ENCODE measurements at regions not wholly inside any gene's neighbourhood (a gene's known extent, or its start where the extent isn't known, plus 50 kb on each side); places are given as distances from the start of the nearest gene placed in this dataset.

DNA sequence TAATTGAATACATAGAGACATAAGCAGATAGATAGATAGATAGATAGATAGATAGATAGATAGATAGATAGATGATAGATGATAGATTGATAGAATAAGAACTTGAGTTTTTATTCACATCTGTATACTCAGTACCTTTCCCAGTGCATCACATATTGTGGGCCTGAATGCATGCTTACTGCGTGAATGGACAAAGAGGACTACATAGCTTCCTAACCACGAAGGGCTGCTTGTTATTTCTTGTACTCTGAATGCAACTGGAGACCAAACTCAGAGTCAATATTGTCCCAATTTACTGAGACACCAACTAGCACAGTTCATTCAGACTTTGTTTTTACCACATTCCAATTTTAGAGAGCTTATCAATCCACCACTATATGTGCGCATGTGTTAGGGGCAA lies 422.9 kb upstream of the GRM7 start:
- Histone ChIP-seq H3K27ac (no peak overlapping the region), H3K4me3 (no peak overlapping the region), H3K27me3 (no peaks in the 10 kb centered on the region), H3K9me3 (no peaks in the 10 kb centered on the region), H3K36me3 (ENCODE audit: low read depth, missing control alignments) (no peaks in the 10 kb centered on the region), H3K4me1 (no peaks in the 10 kb centered on the region)
- 85 to 90% methylated on average over 3 of the region's 3 CpGs for WGBS, 2 donors
- intact Hi-C loops (cut with DNase I; ENCODE audit: low total_unique reads), result no loop called here
- TF ChIP-seq POLR2A (IDR thresholded peaks at IDR 0.05), result no peak
- TF ChIP-seq, protein P1, sequence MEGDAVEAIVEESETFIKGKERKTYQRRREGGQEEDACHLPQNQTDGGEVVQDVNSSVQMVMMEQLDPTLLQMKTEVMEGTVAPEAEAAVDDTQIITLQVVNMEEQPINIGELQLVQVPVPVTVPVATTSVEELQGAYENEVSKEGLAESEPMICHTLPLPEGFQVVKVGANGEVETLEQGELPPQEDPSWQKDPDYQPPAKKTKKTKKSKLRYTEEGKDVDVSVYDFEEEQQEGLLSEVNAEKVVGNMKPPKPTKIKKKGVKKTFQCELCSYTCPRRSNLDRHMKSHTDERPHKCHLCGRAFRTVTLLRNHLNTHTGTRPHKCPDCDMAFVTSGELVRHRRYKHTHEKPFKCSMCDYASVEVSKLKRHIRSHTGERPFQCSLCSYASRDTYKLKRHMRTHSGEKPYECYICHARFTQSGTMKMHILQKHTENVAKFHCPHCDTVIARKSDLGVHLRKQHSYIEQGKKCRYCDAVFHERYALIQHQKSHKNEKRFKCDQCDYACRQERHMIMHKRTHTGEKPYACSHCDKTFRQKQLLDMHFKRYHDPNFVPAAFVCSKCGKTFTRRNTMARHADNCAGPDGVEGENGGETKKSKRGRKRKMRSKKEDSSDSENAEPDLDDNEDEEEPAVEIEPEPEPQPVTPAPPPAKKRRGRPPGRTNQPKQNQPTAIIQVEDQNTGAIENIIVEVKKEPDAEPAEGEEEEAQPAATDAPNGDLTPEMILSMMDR (IDR thresholded peaks at IDR 0.05), result no peak
- no peak for DNase-seq

DNA sequence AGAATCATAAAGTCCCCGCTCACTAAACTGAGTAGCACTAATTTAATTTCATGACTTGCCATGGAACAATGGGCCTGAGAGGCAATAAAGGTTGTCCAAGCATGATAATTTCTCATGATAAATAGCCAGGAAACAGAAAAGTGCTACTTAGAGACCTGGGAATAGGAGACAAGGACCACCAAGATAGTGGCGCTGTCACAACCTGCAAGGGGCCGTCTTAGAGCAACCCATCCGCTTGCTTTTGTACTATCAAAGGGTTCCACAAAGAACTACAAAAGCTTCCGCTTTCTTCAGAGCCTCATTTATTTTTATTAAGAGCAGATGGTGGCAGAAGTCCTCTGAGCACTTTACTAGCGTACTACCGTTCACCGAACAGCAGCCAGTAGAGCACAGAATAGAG lies 421.7 kb upstream of the GRM7 start:
- WGBS, 2 donors, result 76 to 81% methylated on average over 8 of the region's 8 CpGs
- Histone ChIP-seq H3K9me3 (no peaks in the 10 kb centered on the region), H3K27me3 (no peaks in the 10 kb centered on the region), H3K36me3 (ENCODE audit: low read depth, missing control alignments) (no peaks in the 10 kb centered on the region), H3K4me3 (no peak overlapping the region), H3K4me1 (no peaks in the 10 kb centered on the region), H3K27ac (no peak overlapping the region)
- intact Hi-C loops (cut with DNase I; ENCODE audit: low total_unique reads), result no loop called here
- no peak for DNase-seq
- TF ChIP-seq, protein P1 (IDR thresholded peaks at IDR 0.05), result no peak
- TF ChIP-seq POLR2A (IDR thresholded peaks at IDR 0.05), result no peak

DNA sequence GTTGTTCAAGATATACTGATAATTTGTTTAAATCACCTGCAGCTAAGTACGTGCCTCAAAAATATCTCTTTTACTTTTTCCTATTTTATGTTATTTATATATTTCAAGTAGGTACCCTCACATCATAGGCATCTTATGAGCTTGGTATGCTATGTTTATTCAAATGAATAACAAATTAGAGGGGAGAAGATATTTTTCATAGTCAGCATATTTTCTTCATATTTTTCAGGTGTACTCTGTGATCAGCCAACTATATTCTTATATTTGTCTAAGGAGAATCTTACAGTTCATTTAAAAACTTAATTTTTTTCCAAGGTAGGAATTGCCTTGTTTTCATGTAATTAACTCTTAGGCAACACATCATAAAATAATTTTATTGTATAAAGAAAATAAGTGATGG lies 421.1 kb upstream of the GRM7 start:
- no peak for DNase-seq
- Histone ChIP-seq H3K4me3 (no peak overlapping the region), H3K36me3 (ENCODE audit: low read depth, missing control alignments) (no peaks in the 10 kb centered on the region), H3K27ac (no peak overlapping the region), H3K4me1 (no peaks in the 10 kb centered on the region), H3K27me3 (no peaks in the 10 kb centered on the region), H3K9me3 (no peaks in the 10 kb centered on the region)
- intact Hi-C loops (cut with DNase I; ENCODE audit: low total_unique reads), result no loop called here
- TF ChIP-seq POLR2A (IDR thresholded peaks at IDR 0.05), result no peak
- TF ChIP-seq, protein P1 (IDR thresholded peaks at IDR 0.05), result no peak
- WGBS, 2 donors, result 88 to 93% methylated on average over 1 of the region's 1 CpG

- Histone ChIP-seq H3K27ac (no peak overlapping the region), H3K4me3 (no peak overlapping the region), H3K4me1 (no peaks in the 10 kb centered on the region), H3K36me3 (ENCODE audit: low read depth, missing control alignments) (no peaks in the 10 kb centered on the region), H3K9me3 (no peaks in the 10 kb centered on the region), H3K27me3 (no peaks in the 10 kb centered on the region)
- DNase-seq, result no peak
- 94% methylated on average over 1 of the region's 1 CpG; no CpG with 5 or more reads in 1 of the 2 donors for WGBS, 2 donors
- no peak for TF ChIP-seq POLR2A (IDR thresholded peaks at IDR 0.05)
- intact Hi-C loops (cut with DNase I; ENCODE audit: low total_unique reads), result no loop called here
Observed at GRCh38 chr3:6444888-6445658, 415.8 kb upstream of the GRM7 start.

DNA sequence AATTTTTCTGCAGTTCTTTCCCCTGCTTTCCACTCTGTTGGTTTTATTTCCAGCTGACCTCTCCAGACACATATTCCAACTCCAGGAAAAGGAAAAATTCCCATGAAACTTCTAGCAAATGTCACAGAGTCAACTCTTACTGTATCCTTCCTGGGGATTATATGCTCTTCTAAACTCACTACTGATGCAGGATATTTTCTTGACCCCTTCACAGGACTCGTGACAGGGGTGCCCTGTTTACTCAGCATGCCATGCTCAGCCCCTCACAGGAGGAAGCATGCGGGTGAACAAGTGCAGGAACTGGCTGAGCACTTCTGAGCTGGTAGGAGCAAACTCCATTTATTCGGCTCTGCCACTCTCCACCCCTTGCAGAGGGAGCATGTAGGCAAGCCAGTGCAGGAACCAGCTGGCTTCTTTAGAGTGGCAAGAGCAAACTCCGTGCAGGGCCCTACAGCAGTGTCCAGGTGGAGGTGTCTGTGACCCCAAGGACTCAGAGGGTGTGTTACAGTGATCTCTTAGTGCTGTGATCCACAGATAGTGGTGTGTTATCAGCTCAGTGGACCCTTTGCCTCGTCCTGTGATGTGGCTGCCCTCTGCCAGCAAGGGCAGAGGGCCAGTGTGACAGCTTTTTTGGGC lies 413.6 kb upstream of the GRM7 start:
- Histone ChIP-seq H3K4me1 (no peaks in the 10 kb centered on the region), H3K4me3 (no peak overlapping the region), H3K9me3 (no peaks in the 10 kb centered on the region), H3K27me3 (no peaks in the 10 kb centered on the region), H3K36me3 (ENCODE audit: low read depth, missing control alignments) (no peaks in the 10 kb centered on the region), H3K27ac (no peak overlapping the region)
- TF ChIP-seq, protein P1 (IDR thresholded peaks at IDR 0.05), result no peak
- no peak for TF ChIP-seq POLR2A (IDR thresholded peaks at IDR 0.05)
- WGBS, 2 donors, result 81 to 85% methylated on average over 5 of the region's 5 CpGs
- no peak for DNase-seq
- intact Hi-C loops (cut with DNase I; ENCODE audit: low total_unique reads), result no loop called here

Measured in testis (tissue), 2 donors.